Subcutaneous abdominal adipose tissue (tissue), 5 donors: ENCODE measurements at regions not wholly inside any gene's neighbourhood (a gene's known extent, or its start where the extent isn't known, plus 50 kb on each side); places are given as distances from the start of the nearest gene placed in this dataset.

Source experiments
- H3K27ac ChIP-seq: one replicate; pipeline ENCODE4 v1.7.0; 2013; ENCODE audit warnings: low read depth, mild to moderate bottlenecking, inconsistent platforms, low read length, moderate library complexity
- H3K27me3 ChIP-seq, 5 donors: one replicate each; pipeline ENCODE4 v1.7.0; 2013; ENCODE audit warnings: low read length in 5 of 5, inconsistent platforms in 1 of 5; ENCODE audit not compliant: control insufficient read depth in 5 of 5, insufficient read depth in 4 of 5
- H3K36me3 ChIP-seq, 5 donors: one replicate each; pipeline ENCODE4 v1.7.0; 2013; ENCODE audit warnings: low read length in 5 of 5; ENCODE audit not compliant: control insufficient read depth in 5 of 5, insufficient read depth in 5 of 5
- H3K4me1 ChIP-seq, 5 donors: one replicate each; pipeline ENCODE4 v1.7.0; 2013; ENCODE audit warnings: low read length in 5 of 5, mild to moderate bottlenecking in 3 of 5, moderate library complexity in 1 of 5; ENCODE audit not compliant: control insufficient read depth in 5 of 5, insufficient read depth in 5 of 5
- H3K4me3 ChIP-seq, 5 donors: one replicate each; pipeline ENCODE4 v1.7.0; 2013; ENCODE audit warnings: low read length in 5 of 5, low read depth in 1 of 5
- H3K9ac ChIP-seq, 5 donors: one replicate each; pipeline ENCODE4 v1.7.0; 2013; ENCODE audit warnings: low read length in 5 of 5, mild to moderate bottlenecking in 4 of 5, moderate library complexity in 3 of 5
- H3K9me3 ChIP-seq, 5 donors: one replicate each; pipeline ENCODE4 v1.7.0; 2013; ENCODE audit warnings: low read length in 5 of 5; ENCODE audit not compliant: control insufficient read depth in 5 of 5
- donor health status: healthy.
- donor health status: healthy.
- donor health status: healthy.
- donor health status: healthy.
- donor health status: healthy.

- no peak overlapping the region for H3K9ac ChIP-seq
- no peaks in the 10 kb centered on the region for H3K4me1 ChIP-seq
- no peaks in the 10 kb centered on the region for H3K9me3 ChIP-seq
- H3K27ac ChIP-seq = no peak overlapping the region
- no peaks in the 10 kb centered on the region for H3K36me3 ChIP-seq
- H3K4me3 ChIP-seq = no peak overlapping the region
- H3K27me3 ChIP-seq = peaks cover 0 to 3% (median 0%) of the 10 kb centered on the region in 5 donors
Measured at GRCh38 chr2:175744000-175744399, 258.1 kb downstream of the LNPK start.

DNA sequence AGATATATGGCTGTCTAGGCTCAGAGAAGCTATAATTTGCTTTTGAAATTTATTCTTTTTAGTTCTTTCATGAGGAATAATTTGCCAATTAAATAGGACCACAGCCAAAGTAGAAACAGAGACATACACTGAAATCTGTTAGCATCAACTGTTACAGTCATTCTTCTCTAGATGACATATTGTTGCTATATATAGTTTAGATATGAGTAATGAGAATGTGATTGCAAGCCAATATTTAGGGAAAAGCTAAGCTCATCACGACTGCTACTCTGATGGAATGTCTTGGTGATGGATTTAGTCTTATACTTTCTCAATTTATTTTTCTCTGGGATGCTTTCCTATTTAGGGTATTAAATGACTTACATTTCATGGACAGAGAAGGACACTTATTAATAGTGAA lies 259.1 kb downstream of the LNPK start:
- H3K9ac ChIP-seq = no peak overlapping the region
- no peaks in the 10 kb centered on the region for H3K4me1 ChIP-seq
- no peak overlapping the region for H3K27ac ChIP-seq
- no peaks in the 10 kb centered on the region for H3K36me3 ChIP-seq
- no peak overlapping the region for H3K4me3 ChIP-seq
- peaks cover 0 to 3% (median 0%) of the 10 kb centered on the region in 5 donors for H3K27me3 ChIP-seq
- no peaks in the 10 kb centered on the region for H3K9me3 ChIP-seq

DNA sequence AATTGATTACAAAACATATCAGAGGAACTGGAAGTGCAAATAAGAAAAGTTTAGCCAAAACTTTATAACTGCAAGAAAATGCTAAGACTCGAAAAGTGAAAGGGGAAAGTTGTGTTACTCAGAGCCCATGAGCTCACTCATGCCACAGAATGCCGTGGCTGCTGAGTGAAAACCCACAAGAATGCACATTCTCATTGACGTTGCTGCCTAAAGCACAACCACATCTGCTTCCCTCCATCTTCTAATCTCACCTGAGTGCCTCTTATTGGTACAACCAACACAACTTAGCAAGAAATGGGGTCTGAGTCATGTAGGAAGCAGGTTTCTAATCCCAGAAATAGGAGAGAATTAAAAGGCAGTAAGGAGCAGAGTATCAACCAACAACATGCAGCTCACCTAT lies 259.7 kb downstream of the LNPK start:
- H3K27ac ChIP-seq = no peak overlapping the region
- no peaks in the 10 kb centered on the region for H3K36me3 ChIP-seq
- peaks cover 0 to 3% (median 0%) of the 10 kb centered on the region in 5 donors for H3K27me3 ChIP-seq
- no peak overlapping the region for H3K9ac ChIP-seq
- H3K4me3 ChIP-seq = no peak overlapping the region
- H3K9me3 ChIP-seq = no peaks in the 10 kb centered on the region
- no peaks in the 10 kb centered on the region for H3K4me1 ChIP-seq

GRCh38 chr2:175741164-175741563 lies 260.9 kb downstream of the LNPK start:
- Histone ChIP-seq H3K27ac (no peak overlapping the region), H3K9me3 (no peaks in the 10 kb centered on the region), H3K27me3 (peaks cover 0 to 3% (median 0%) of the 10 kb centered on the region in 5 donors), H3K4me1 (no peaks in the 10 kb centered on the region), H3K36me3 (no peaks in the 10 kb centered on the region), H3K9ac (no peak overlapping the region), H3K4me3 (no peak overlapping the region)

GRCh38 chr2:175737722-175738361 lies 264.2 kb downstream of the LNPK start:
- Histone ChIP-seq H3K36me3 (no peaks in the 10 kb centered on the region), H3K9ac (no peak overlapping the region), H3K4me1 (peaks cover 0 to 3% (median 0%) of the 10 kb centered on the region in 5 donors), H3K27ac (no peak overlapping the region), H3K27me3 (peaks cover 0 to 6% (median 0%) of the 10 kb centered on the region in 5 donors), H3K4me3 (no peak overlapping the region), H3K9me3 (no peaks in the 10 kb centered on the region)

GRCh38 chr2:175734686-175735085 lies 267.4 kb downstream of the LNPK start:
- H3K27ac ChIP-seq = no peak overlapping the region
- H3K4me3 ChIP-seq = no peak overlapping the region
- H3K9me3 ChIP-seq = no peaks in the 10 kb centered on the region
- H3K4me1 ChIP-seq = peaks cover 0 to 5% (median 3%) of the 10 kb centered on the region in 5 donors
- no peak overlapping the region for H3K9ac ChIP-seq
- H3K36me3 ChIP-seq = no peaks in the 10 kb centered on the region
- H3K27me3 ChIP-seq = peaks cover 0 to 6% (median 0%) of the 10 kb centered on the region in 5 donors

- Histone ChIP-seq H3K27ac (no peak overlapping the region), H3K27me3 (peaks cover 0 to 6% (median 0%) of the 10 kb centered on the region in 5 donors), H3K4me1 (peaks cover 0 to 5% (median 3%) of the 10 kb centered on the region in 5 donors), H3K9me3 (no peaks in the 10 kb centered on the region), H3K9ac (no peak overlapping the region), H3K4me3 (no peak overlapping the region), H3K36me3 (no peaks in the 10 kb centered on the region)
Measured at GRCh38 chr2:175732531-175732930, 269.5 kb downstream of the LNPK start.

DNA sequence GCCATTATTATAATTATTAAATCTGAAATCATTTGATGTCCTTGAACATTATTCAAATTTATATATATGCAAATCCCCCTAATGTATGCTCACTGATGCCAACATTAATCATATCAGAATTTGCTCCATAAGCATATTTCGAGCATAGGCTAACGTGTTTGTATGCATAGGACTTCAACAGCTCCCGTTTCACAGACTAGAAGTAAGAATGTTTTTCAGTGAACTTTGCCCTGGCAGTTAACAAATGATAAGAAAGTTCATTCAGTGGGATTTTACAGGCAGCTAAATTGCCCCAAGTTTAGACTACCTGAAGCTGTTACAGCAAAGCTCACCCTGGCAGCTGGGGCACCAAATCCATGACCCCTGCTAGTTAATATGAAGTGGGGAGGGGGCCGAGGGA lies 272.0 kb downstream of the LNPK start:
- Histone ChIP-seq H3K27ac (no peak overlapping the region), H3K27me3 (peaks cover 0 to 6% (median 0%) of the 10 kb centered on the region in 5 donors), H3K9me3 (no peaks in the 10 kb centered on the region), H3K36me3 (no peaks in the 10 kb centered on the region), H3K4me3 (no peak overlapping the region), H3K4me1 (peaks cover 0 to 5% (median 2%) of the 10 kb centered on the region in 5 donors), H3K9ac (no peak overlapping the region)

GRCh38 chr2:175729049-175729706 lies 272.9 kb downstream of the LNPK start:
- Histone ChIP-seq H3K27ac (no peak overlapping the region), H3K4me1 (peaks cover 0 to 5% (median 0%) of the 10 kb centered on the region in 5 donors), H3K9ac (no peak overlapping the region), H3K9me3 (no peaks in the 10 kb centered on the region), H3K4me3 (no peak overlapping the region), H3K27me3 (peaks cover 0 to 6% (median 0%) of the 10 kb centered on the region in 5 donors), H3K36me3 (no peaks in the 10 kb centered on the region)

- Histone ChIP-seq H3K4me1 (peaks cover 0 to 5% (median 0%) of the 10 kb centered on the region in 5 donors), H3K27me3 (no peaks in the 10 kb centered on the region), H3K9me3 (peaks cover 0 to 6% (median 0%) of the 10 kb centered on the region in 5 donors), H3K27ac (no peak overlapping the region), H3K9ac (no peak overlapping the region), H3K4me3 (no peak overlapping the region), H3K36me3 (no peaks in the 10 kb centered on the region)
Measured at GRCh38 chr2:175728032-175728431, 274.0 kb downstream of the LNPK start.
